ENCODE measurements at regions not wholly inside any gene's neighbourhood (a gene's known extent, or its start where the extent isn't known, plus 50 kb on each side); places are given as distances from the start of the nearest gene placed in this dataset.

DNA sequence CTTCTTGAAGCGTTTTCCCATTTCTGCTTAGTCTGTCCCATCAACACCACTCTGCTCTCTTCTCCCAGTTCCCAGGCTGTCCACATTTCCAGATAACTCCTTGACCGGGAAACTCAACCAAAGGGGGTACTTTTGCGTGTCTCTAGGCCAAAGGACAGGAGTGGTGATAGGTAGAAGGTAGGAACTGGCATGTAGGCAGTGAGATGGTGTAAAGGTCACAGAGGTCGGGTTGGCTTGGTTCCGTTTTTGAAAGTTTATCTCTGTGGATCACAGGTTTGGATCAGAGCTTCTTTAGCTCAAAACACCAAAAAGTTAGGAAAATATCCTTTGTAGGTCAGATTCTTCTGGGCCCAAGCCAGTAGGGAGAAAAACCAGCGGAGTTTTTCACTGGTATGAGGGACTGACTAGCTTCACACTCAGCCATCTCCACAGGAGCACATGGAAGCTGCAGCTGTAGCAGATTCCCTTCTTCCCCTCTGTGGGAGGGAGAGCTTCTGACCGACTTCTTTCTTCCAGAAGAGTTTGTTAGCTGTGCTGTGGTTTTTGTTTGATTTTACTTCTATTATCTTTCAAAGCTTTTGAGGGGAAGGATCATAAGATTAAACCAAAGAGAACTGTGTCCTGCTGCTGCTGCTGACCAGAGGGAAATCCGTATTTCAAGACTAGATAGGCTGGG is 98.4 kb upstream of the DMRT1 start:
- ATAC-seq = no peak
- DNase-seq = no peak
- Histone ChIP-seq H3K9me3 (no peaks in the 10 kb centered on the region), H3K36me3 (peaks cover 0 to 33% of the 10 kb centered on the region in 2 donors), H3K27me3 (no peaks in the 10 kb centered on the region), H3K4me1 (peaks cover 46 to 47% of the 10 kb centered on the region in 2 donors), H3K27ac (peak overlapping the region; percentile 79 to 88 (median 80)), H3K4me3 (no peak overlapping the region)
- in situ Hi-C loops (cut with MboI; ENCODE audit: low sequenced_read_pairs in 4 of 4) = no loop called here
- no peak for TF ChIP-seq POLR2A (IDR thresholded peaks at IDR 0.05)
- TF ChIP-seq, protein P1, sequence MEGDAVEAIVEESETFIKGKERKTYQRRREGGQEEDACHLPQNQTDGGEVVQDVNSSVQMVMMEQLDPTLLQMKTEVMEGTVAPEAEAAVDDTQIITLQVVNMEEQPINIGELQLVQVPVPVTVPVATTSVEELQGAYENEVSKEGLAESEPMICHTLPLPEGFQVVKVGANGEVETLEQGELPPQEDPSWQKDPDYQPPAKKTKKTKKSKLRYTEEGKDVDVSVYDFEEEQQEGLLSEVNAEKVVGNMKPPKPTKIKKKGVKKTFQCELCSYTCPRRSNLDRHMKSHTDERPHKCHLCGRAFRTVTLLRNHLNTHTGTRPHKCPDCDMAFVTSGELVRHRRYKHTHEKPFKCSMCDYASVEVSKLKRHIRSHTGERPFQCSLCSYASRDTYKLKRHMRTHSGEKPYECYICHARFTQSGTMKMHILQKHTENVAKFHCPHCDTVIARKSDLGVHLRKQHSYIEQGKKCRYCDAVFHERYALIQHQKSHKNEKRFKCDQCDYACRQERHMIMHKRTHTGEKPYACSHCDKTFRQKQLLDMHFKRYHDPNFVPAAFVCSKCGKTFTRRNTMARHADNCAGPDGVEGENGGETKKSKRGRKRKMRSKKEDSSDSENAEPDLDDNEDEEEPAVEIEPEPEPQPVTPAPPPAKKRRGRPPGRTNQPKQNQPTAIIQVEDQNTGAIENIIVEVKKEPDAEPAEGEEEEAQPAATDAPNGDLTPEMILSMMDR (IDR thresholded peaks at IDR 0.05 in 4 of 5, conservative IDR thresholded peaks at IDR 0.05 in 1 of 5) = no peak
- intact Hi-C loops (cut with DNase I; ENCODE audit: low total_unique reads) = no loop called here

DNA sequence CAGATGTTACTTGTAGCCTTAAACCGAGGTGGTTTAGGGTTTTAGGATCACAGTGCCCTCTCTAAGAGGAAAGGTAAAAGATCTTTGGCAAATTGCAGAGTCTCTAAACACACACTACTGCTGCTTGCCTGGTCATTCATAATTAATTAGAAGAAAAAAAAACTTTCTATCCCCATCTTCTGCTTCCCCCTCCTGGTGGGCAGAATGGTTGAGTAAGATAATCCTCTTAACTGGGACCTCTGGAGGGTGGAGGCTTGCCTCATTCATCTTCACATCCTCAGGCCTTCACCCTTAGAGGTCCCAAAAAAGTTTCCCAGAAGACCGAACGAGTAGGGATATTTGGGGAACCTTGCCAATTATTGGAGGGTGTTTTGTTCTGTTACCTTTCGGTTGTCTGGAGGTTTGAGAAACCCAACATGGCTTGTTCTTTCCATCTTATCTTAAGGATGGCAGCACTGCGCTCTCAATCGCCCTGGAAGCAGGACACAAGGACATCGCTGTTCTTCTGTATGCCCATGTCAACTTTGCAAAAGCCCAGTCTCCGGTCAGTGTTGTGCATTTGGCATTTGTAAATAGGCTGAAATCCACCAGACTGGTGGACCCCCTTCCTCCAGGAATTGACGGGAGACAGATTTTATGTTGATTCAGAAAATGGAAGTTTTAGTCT is 97.3 kb upstream of the DMRT1 start:
- no peak for DNase-seq

GRCh38 chr9:744790-745484 is 96.6 kb upstream of the DMRT1 start:
- H3K36me3 ChIP-seq = peaks cover 0 to 27% of the 10 kb centered on the region in 2 donors
- no peaks in the 10 kb centered on the region for H3K27me3 ChIP-seq
- intact Hi-C loops (cut with DNase I; ENCODE audit: low total_unique reads) (loop anchor here (2.0 kb wide), 1 partner anchor 50 kb away; no protein-coding TSS in a partner anchor), in situ Hi-C loops (cut with MboI; ENCODE audit: low sequenced_read_pairs in 4 of 4) (no loop called here)
- DNase-seq (peak; percentile 89 to 96), ATAC-seq (peak; percentile 90 to 97)
- peak overlapping the region; percentile 79 to 88 (median 80) for H3K27ac ChIP-seq
- no peaks in the 10 kb centered on the region for H3K9me3 ChIP-seq
- H3K4me1 ChIP-seq = peaks cover 36% of the 10 kb centered on the region in 2 donors
- no peak overlapping the region for H3K4me3 ChIP-seq
- TF ChIP-seq, protein P1 (IDR thresholded peaks at IDR 0.05 in 4 of 5, conservative IDR thresholded peaks at IDR 0.05 in 1 of 5) = no peak
- TF ChIP-seq POLR2A (IDR thresholded peaks at IDR 0.05) = no peak

More for the DNA sequence above, 97.3 kb upstream of the DMRT1 start:
- Histone ChIP-seq H3K4me1 (peaks cover 35 to 36% of the 10 kb centered on the region in 2 donors), H3K9me3 (no peaks in the 10 kb centered on the region), H3K27ac (peak overlapping the region; percentile 79 to 88 (median 80)), H3K4me3 (no peak overlapping the region), H3K27me3 (no peaks in the 10 kb centered on the region), H3K36me3 (peaks cover 0 to 33% of the 10 kb centered on the region in 2 donors)
- TF ChIP-seq POLR2A (IDR thresholded peaks at IDR 0.05) = no peak
- TF ChIP-seq, protein P1 (IDR thresholded peaks at IDR 0.05 in 4 of 5, conservative IDR thresholded peaks at IDR 0.05 in 1 of 5) = no peak
- intact Hi-C loops (cut with DNase I; ENCODE audit: low total_unique reads) = loop anchor here (2.0 kb wide), 1 partner anchor 49 kb away; no protein-coding TSS in a partner anchor
- in situ Hi-C loops (cut with MboI; ENCODE audit: low sequenced_read_pairs in 4 of 4) = no loop called here
- no peak for ATAC-seq

- ATAC-seq (peak; percentile 45 to 55), DNase-seq (peak; percentile 67 to 69)
- intact Hi-C loops (cut with DNase I; ENCODE audit: low total_unique reads) (loop anchor here (2.0 kb wide), 1 partner anchor 51 kb away; no protein-coding TSS in a partner anchor), in situ Hi-C loops (cut with MboI; ENCODE audit: low sequenced_read_pairs in 4 of 4) (no loop called here)
- TF ChIP-seq, protein P1 (IDR thresholded peaks at IDR 0.05 in 4 of 5, conservative IDR thresholded peaks at IDR 0.05 in 1 of 5) = no peak
- no peak for TF ChIP-seq POLR2A (IDR thresholded peaks at IDR 0.05)
- Histone ChIP-seq H3K27me3 (no peaks in the 10 kb centered on the region), H3K9me3 (no peaks in the 10 kb centered on the region), H3K4me3 (peak overlapping the region in 1 of 4 donors; percentile 8), H3K4me1 (peaks cover 45 to 46% of the 10 kb centered on the region in 2 donors), H3K36me3 (peaks cover 0 to 17% of the 10 kb centered on the region in 2 donors), H3K27ac (peak overlapping the region; percentile 79 to 88 (median 80))
These were observed 95.6 kb upstream of the DMRT1 start for GRCh38 chr9:745761-746380.
